ENCODE measurements at regions not wholly inside any gene's neighbourhood (a gene's known extent, or its start where the extent isn't known, plus 50 kb on each side); places are given as distances from the start of the nearest gene placed in this dataset.

DNA sequence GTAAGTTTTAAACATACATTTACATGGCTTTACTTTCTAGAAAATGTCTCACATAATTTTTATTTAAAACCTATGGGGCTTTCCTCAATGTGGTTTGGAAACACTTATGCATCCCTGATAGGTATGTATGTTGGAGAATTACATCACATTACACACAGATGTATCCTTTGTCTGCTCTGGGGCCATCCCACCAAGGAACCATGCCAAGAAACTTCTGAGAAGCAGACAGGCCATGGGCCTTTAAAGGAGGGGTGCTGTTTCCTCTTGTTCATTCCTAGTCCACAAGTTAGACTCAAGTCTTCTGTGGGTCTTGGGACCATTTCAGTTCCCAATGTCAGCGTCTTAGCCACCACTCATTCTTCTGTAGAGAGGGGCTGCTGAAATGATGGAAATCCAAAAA is 162.0 kb upstream of the SETBP1 start:
- TF ChIP-seq, protein P1, sequence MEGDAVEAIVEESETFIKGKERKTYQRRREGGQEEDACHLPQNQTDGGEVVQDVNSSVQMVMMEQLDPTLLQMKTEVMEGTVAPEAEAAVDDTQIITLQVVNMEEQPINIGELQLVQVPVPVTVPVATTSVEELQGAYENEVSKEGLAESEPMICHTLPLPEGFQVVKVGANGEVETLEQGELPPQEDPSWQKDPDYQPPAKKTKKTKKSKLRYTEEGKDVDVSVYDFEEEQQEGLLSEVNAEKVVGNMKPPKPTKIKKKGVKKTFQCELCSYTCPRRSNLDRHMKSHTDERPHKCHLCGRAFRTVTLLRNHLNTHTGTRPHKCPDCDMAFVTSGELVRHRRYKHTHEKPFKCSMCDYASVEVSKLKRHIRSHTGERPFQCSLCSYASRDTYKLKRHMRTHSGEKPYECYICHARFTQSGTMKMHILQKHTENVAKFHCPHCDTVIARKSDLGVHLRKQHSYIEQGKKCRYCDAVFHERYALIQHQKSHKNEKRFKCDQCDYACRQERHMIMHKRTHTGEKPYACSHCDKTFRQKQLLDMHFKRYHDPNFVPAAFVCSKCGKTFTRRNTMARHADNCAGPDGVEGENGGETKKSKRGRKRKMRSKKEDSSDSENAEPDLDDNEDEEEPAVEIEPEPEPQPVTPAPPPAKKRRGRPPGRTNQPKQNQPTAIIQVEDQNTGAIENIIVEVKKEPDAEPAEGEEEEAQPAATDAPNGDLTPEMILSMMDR (IDR thresholded peaks at IDR 0.05), result no peak
- no peak for TF ChIP-seq ZFX (IDR thresholded peaks at IDR 0.05; ENCODE audit: borderline replicate concordance)
